ENCODE measurements at regions not wholly inside any gene's neighbourhood (a gene's known extent, or its start where the extent isn't known, plus 50 kb on each side); places are given as distances from the start of the nearest gene placed in this dataset.
"Not testable (repeated sequence)": the region's sequence is repeated elsewhere in the genome, so short reads cannot be mapped to it uniquely, and the experiment has no call there.

- DNase-seq, result no peak
These were observed 192.8 kb downstream of the TM9SF2 start for GRCh38 chr13:99693852-99694611.

DNA sequence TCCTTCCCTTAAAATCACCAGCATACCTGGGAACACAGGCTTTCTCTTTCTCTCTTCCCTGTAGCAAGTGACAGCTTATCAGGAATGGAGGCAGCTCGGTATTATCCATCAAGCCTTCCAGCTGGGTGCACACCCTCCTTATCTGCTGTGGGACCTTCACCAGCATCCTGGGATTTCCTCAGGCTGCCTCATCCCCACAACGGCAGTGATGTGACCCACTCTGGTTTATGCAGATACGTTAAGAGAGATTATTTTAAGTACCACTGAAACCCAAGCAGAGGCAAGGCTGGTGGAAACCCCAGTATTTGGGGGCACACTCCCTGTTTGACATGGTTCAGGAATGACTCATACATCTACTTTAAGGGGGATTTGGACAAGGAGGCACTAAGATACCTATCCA lies 192.1 kb downstream of the TM9SF2 start:
- no peak for DNase-seq

GRCh38 chr13:99692854-99693253 lies 191.6 kb downstream of the TM9SF2 start:
- no peak for DNase-seq

GRCh38 chr13:99691552-99691951 lies 190.3 kb downstream of the TM9SF2 start:
- no peak for DNase-seq

DNA sequence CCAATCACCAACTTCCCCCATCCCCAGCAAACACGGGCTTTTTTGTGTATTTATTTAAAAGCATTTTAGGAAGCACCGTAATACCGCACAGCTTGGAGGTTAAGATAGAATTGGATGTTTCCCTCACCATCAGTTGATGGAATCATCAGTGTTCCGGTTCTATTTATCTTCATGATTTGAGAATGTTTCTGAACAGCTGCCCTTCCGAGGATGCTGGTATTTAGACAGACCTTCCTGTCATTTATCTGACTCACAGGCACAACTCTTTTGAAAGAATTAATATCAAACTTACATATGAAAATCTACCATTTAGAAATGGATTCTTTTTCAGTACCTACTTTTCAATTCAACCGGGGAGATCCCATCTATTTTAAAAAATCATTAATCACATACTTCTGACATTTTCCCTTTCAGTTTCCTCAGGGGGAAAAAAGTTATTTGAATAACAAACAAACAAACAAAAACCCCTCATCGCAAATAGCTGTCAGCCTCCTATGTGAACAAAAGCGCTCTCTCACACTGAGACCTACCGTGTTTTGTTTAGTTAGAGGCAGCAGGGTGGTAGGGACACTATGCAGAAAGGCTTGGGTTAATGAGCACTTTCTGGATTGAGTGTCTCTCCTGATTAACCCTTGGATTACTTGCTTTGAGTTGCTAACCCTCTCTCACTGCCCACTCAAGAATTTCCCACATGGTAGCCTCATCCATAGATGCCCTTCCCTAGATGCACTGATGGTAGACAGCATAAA lies 189.3 kb downstream of the TM9SF2 start:
- DNase-seq, result no peak

GRCh38 chr13:99689955-99690354 lies 188.7 kb downstream of the TM9SF2 start:
- DNase-seq, result no peak

GRCh38 chr13:99688776-99689175 lies 187.5 kb downstream of the TM9SF2 start:
- DNase-seq, result no peak

- peak; percentile 84 for DNase-seq
These were observed 186.6 kb downstream of the TM9SF2 start for GRCh38 chr13:99687723-99688397.

- DNase-seq, result no peak
These were observed 185.7 kb downstream of the TM9SF2 start for GRCh38 chr13:99686944-99687411.

- DNase-seq, result peak; percentile 66
These were observed 184.9 kb downstream of the TM9SF2 start for GRCh38 chr13:99686157-99686572.

GRCh38 chr13:99681695-99682094 lies 180.4 kb downstream of the TM9SF2 start:
- DNase-seq, result no peak

DNA sequence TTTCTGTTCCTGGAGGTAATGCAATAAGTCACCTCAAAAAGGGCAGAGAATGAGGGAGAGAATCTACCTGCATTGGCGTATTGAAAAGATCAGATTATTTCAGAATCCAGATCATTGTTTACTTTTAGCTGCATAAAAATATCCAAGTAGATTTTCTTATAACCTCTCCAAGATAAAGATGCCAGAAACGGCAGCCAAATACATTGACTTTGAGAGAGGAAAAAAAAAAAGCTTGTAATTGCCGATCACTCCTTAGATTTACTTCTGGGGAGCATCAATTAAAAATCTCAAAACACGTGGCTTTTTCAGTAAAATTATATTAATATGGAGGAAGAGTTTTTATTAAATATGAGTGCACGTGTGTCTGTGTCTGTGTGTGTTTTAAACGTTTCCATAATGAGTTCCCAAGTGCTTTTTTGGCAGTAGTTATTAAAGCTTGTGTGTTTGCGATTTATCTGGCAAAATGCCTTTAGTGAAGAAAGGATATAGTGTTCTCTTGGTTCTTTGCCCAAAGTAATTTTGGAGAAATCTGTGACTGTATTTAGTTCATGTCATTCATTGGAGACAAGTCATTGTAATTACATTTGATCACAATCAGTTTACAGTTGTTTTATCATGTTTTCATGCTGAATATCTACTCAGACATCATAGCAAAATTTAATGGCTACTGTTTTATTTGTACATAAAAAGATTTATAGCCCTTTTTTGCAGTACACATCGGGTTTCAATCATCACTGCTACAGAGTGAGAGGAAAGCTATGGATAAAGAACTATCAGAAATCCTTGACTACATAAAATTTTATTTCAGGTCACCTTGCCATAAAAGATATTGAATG lies 176.1 kb downstream of the TM9SF2 start:
- DNase-seq, result peak; percentile 14

DNA sequence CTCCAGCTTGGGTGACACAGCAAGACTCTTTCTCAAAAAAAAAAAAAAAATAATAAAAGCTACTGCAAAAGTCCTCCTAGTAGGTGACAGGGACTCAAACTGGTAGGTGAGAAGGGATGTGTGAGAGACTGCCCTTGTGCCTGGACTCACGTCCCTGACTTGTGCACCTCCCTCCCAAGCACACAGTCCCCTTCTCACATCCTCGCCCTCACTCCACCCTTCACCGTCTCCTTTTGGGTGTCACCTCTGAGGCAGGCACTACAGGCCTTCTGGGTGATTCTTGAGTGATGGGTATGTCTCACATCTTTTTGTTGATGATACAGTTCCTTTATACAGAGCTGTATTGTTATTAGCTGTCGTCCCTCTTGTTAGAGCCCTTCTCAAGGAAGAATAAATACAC lies 170.5 kb downstream of the TM9SF2 start:
- no peak for DNase-seq

DNA sequence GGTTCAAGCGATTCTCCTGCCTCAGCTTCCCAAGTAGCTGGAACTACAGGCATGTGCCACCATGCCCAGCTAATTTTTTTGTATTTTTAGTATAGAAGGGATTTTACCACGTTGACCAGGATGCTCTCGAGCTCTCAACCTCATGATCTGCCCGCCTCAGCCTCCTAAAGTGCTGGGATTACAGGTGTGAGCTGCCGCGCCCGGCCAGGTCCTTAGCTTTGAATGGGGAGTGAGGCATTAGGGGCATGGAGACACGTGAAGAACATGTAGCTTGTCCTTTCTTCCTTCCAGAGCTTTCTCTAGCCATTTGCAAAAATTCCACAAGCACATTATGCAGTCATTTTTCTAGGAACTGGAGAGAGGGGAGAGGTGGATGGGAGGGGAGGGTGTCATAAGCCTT lies 167.8 kb downstream of the TM9SF2 start:
- DNase-seq, result not testable (repeated sequence)

GRCh38 chr13:99666146-99666805 lies 165.0 kb downstream of the TM9SF2 start:
- no peak for DNase-seq

DNA sequence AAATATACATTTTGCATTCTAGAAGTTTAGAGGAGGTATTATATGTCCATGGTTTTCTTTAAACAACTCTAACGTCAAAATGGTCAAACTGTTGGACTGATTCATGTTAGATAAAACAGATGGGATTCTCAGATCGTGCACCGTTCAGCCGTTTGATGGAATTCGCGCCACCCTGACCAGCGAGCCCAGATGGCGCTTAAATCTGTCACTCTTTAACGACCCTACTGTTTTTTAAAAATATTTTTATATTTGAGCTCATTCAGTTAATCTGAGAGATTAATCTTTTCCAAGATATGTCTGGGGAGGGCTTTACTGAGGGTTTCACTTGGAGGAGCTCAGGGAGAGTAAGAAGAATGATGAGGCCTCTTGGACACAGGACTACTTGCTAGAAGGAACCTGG lies 164.4 kb downstream of the TM9SF2 start:
- DNase-seq, result no peak

DNA sequence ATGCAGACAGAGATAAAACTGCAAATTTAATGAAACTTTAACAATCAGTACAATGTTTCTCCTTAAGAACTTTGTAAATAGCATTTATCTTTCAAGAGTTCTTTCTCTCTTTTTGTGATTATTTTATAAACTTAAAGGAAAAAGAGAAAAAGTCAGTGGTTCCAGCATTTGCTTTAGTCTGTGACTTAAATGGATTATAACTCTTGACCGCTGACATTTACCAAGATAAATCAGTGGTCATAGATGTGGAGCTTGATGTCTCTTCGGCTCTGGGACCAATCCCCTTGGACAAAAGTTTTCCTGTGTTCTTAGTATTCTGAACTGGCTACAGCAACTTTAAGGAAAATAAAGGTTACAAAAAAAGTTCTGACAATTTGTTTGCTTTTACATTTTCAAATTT lies 162.6 kb downstream of the TM9SF2 start:
- no peak for DNase-seq

DNA sequence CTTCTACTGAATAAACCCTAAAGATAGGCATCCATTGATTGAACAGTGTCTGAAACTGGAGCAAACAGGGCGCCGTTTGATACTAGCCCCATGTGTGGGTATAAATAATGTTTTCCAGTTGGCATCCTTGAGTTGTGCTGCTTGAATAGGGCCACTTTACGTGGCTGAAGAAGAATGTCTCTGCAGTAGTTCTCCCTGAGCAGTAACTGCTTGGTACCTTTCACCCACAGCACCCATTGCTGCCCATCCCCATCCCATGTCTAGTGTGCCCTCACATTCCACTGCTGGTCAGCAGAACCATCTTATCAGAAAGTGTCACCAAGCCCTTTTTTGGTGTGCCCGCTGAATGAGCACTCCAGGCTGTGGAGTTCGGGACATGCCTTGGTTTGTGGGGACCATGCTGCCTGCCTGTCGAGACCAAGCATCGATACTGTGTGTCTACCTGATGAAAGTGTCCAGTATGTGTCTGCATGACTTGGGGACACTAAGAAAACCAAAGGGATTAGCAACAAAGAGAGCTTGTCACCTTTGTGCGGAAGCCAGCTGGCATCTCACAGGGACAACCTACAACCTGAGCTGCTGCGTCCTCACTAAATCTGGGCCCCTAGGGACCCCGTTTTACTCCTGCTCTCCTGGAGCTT lies 162.0 kb downstream of the TM9SF2 start:
- no peak for DNase-seq

GRCh38 chr13:99662678-99663077 lies 161.4 kb downstream of the TM9SF2 start:
- DNase-seq, result no peak

GRCh38 chr13:99661791-99662190 lies 160.5 kb downstream of the TM9SF2 start:
- no peak for DNase-seq

GRCh38 chr13:99659866-99660554 lies 158.7 kb downstream of the TM9SF2 start:
- no peak for DNase-seq
